CD4-positive, alpha-beta T cell treated with Interleukin-4 for 4 hours (primary cell): ENCODE measurements at regions not wholly inside any gene's neighbourhood (a gene's known extent, or its start where the extent isn't known, plus 50 kb on each side); places are given as distances from the start of the nearest gene placed in this dataset.

ENCODE experiments used
- DNase-seq: peaks from one replicate; pipeline ENCODE4 v3.0.0-alpha.2; 2020

GRCh38 chr18:54717673-54718407 lies 110.4 kb upstream of the RAB27B start:
- DNase-seq, result peak; percentile 44

GRCh38 chr18:54718408-54718773 lies 109.9 kb upstream of the RAB27B start:
- no peak for DNase-seq

- no peak for DNase-seq
Measured at GRCh38 chr18:54720620-54721019, 107.7 kb upstream of the RAB27B start.

- DNase-seq, result no peak
Measured at GRCh38 chr18:54726143-54726542, 102.1 kb upstream of the RAB27B start.

GRCh38 chr18:54734059-54734458 lies 94.2 kb upstream of the RAB27B start:
- DNase-seq, result no peak

- no peak for DNase-seq
Measured at GRCh38 chr18:54736981-54737380, 91.3 kb upstream of the RAB27B start.

GRCh38 chr18:54737986-54738385 lies 90.3 kb upstream of the RAB27B start:
- no peak for DNase-seq

GRCh38 chr18:54739476-54739875 lies 88.8 kb upstream of the RAB27B start:
- no peak for DNase-seq

GRCh38 chr18:54740136-54740846 lies 88.0 kb upstream of the RAB27B start:
- DNase-seq, result no peak

GRCh38 chr18:54742120-54742519 lies 86.2 kb upstream of the RAB27B start:
- no peak for DNase-seq

GRCh38 chr18:54742659-54743604 lies 85.3 kb upstream of the RAB27B start:
- DNase-seq, result no peak

GRCh38 chr18:54743605-54743995 lies 84.7 kb upstream of the RAB27B start:
- no peak for DNase-seq

- no peak for DNase-seq
Measured at GRCh38 chr18:54749291-54749690, 79.0 kb upstream of the RAB27B start.

- DNase-seq, result no peak
Measured at GRCh38 chr18:54750350-54750749, 77.9 kb upstream of the RAB27B start.

- DNase-seq, result no peak
Measured at GRCh38 chr18:54752185-54752584, 76.1 kb upstream of the RAB27B start.

- DNase-seq, result no peak
Measured at GRCh38 chr18:54755456-54755855, 72.8 kb upstream of the RAB27B start.

GRCh38 chr18:54762386-54762785 lies 65.9 kb upstream of the RAB27B start:
- no peak for DNase-seq

- DNase-seq, result no peak
Measured at GRCh38 chr18:54764786-54765185, 63.5 kb upstream of the RAB27B start.

GRCh38 chr18:54765636-54766375 lies 62.5 kb upstream of the RAB27B start:
- no peak for DNase-seq

- DNase-seq, result no peak
Measured at GRCh38 chr18:54766634-54767033, 61.6 kb upstream of the RAB27B start.

- DNase-seq, result no peak
Measured at GRCh38 chr18:54767098-54767497, 61.2 kb upstream of the RAB27B start.

- no peak for DNase-seq
Measured at GRCh38 chr18:54769526-54770464, 58.5 kb upstream of the RAB27B start.
